ENCODE measurements at regions not wholly inside any gene's neighbourhood (a gene's known extent, or its start where the extent isn't known, plus 50 kb on each side); places are given as distances from the start of the nearest gene placed in this dataset.

- TF ChIP-seq, protein P1, sequence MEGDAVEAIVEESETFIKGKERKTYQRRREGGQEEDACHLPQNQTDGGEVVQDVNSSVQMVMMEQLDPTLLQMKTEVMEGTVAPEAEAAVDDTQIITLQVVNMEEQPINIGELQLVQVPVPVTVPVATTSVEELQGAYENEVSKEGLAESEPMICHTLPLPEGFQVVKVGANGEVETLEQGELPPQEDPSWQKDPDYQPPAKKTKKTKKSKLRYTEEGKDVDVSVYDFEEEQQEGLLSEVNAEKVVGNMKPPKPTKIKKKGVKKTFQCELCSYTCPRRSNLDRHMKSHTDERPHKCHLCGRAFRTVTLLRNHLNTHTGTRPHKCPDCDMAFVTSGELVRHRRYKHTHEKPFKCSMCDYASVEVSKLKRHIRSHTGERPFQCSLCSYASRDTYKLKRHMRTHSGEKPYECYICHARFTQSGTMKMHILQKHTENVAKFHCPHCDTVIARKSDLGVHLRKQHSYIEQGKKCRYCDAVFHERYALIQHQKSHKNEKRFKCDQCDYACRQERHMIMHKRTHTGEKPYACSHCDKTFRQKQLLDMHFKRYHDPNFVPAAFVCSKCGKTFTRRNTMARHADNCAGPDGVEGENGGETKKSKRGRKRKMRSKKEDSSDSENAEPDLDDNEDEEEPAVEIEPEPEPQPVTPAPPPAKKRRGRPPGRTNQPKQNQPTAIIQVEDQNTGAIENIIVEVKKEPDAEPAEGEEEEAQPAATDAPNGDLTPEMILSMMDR (IDR thresholded peaks at IDR 0.05), result no peak
- TF ChIP-seq EZH2 (IDR thresholded peaks at IDR 0.05; ENCODE audit: borderline replicate concordance, insufficient read depth, low read depth, low read length, poor library complexity, severe bottlenecking), result no peak
These were observed 115.3 kb upstream of the CCND2 start for GRCh38 chr12:4158306-4158705.
